ENCODE measurements at regions not wholly inside any gene's neighbourhood (a gene's known extent, or its start where the extent isn't known, plus 50 kb on each side); places are given as distances from the start of the nearest gene placed in this dataset.

GRCh38 chr16:47852991-47853390 is 302.8 kb downstream of the ABCC12 start:
- H3K27me3 ChIP-seq (ENCODE audit: control insufficient read depth in 2 of 2, insufficient read depth in 2 of 2, low read length in 2 of 2) = peaks cover 0 to 7% of the 10 kb centered on the region in 2 experiments; a peak in 1 of 5 replicates
- no peak for ATAC-seq
- POLR2A ChIA-PET = interaction anchor here (0.7 to 1.1 kb wide), 3 partner anchors 17 to 165 kb away, joined by 3 to 4 read pairs (median 4); no protein-coding TSS in a partner anchor
- CTCF ChIA-PET (ENCODE audit: low intra/inter-chr PET ratio) = no interaction called here
- intact Hi-C loops (cut with micrococcal nuclease) (no loop called here), in situ Hi-C loops (cut with MboI) (no loop called here)
- 4% methylated on average over 6 of the region's 6 CpGs for WGBS (ENCODE audit: insufficient coverage, low coverage, missing lambda C conversion rate)
- no peak overlapping the region for H3K27ac ChIP-seq (ENCODE audit: extremely low read depth, low read depth, low read length)
- no TSS peak for BruUV-seq (replicated peaks)
- no peaks in the 10 kb centered on the region for H3K9me3 ChIP-seq (replicated peaks; ENCODE audit: control insufficient read depth, insufficient read depth, low read depth, low read length)
- H3K4me1 ChIP-seq (replicated peaks in 1 of 2; ENCODE audit: control insufficient read depth in 2 of 2, insufficient read depth in 2 of 2, low read length in 2 of 2) = no peaks in the 10 kb centered on the region
- FAIRE-seq = no peak
- no peak for DNase-seq (ENCODE audit: extremely low read depth in 1 of 4, low spot score in 3 of 4)
- H3K4me2 ChIP-seq (ENCODE audit: insufficient read depth, low read length) = no peak overlapping the region
- H3K36me3 ChIP-seq (ENCODE audit: control insufficient read depth, insufficient read depth, low read length) = no peaks in the 10 kb centered on the region
- H3K9me1 ChIP-seq (ENCODE audit: control insufficient read depth, insufficient read depth, low read length) = no peaks in the 10 kb centered on the region
- H3K4me3 ChIP-seq = no peak overlapping the region
- TF ChIP-seq SOX6 (IDR thresholded peaks at IDR 0.05) = no peak
- TF ChIP-seq NR3C1 (CRISPR knock-in tag; IDR thresholded peaks at IDR 0.05) = no peak
- TF ChIP-seq TOE1 (IDR thresholded peaks at IDR 0.05; ENCODE audit: borderline replicate concordance) = no peak
- no peak for TF ChIP-seq TOE1 (CRISPR knock-in tag; IDR thresholded peaks at IDR 0.05; ENCODE audit: borderline replicate concordance, low read depth)
- no peak overlapping the region for H2AFZ ChIP-seq (ENCODE audit: low read depth, low read length)
- no peaks in the 10 kb centered on the region; the same call in 1 of the 2 replicates for H4K20me1 ChIP-seq (replicated peaks; ENCODE audit: control insufficient read depth, insufficient read depth, low read length)
- H3K9ac ChIP-seq (ENCODE audit: insufficient read depth in 1 of 2, low read depth in 2 of 2, low read length in 2 of 2) = no peak overlapping the region
- H3K79me2 ChIP-seq (ENCODE audit: control insufficient read depth, insufficient read depth, low read length) = no peaks in the 10 kb centered on the region

GRCh38 chr16:47851146-47851545 is 304.6 kb downstream of the ABCC12 start:
- Histone ChIP-seq H3K79me2 (ENCODE audit: control insufficient read depth, insufficient read depth, low read length) (no peaks in the 10 kb centered on the region), H3K9ac (ENCODE audit: insufficient read depth in 1 of 2, low read depth in 2 of 2, low read length in 2 of 2) (no peak overlapping the region), H3K27ac (ENCODE audit: extremely low read depth, low read depth, low read length) (no peak overlapping the region), H3K4me2 (ENCODE audit: insufficient read depth, low read length) (no peak overlapping the region), H2AFZ (ENCODE audit: low read depth, low read length) (no peak overlapping the region), H3K4me3 (no peak overlapping the region), H3K27me3 (ENCODE audit: control insufficient read depth in 2 of 2, insufficient read depth in 2 of 2, low read length in 2 of 2) (peaks cover 0 to 7% of the 10 kb centered on the region in 2 experiments; a peak in 1 of 5 replicates), H3K4me1 (replicated peaks in 1 of 2; ENCODE audit: control insufficient read depth in 2 of 2, insufficient read depth in 2 of 2, low read length in 2 of 2) (no peaks in the 10 kb centered on the region), H3K36me3 (ENCODE audit: control insufficient read depth, insufficient read depth, low read length) (no peaks in the 10 kb centered on the region), H4K20me1 (replicated peaks; ENCODE audit: control insufficient read depth, insufficient read depth, low read length) (no peaks in the 10 kb centered on the region; the same call in 1 of the 2 replicates), H3K9me1 (ENCODE audit: control insufficient read depth, insufficient read depth, low read length) (no peaks in the 10 kb centered on the region), H3K9me3 (replicated peaks; ENCODE audit: control insufficient read depth, insufficient read depth, low read depth, low read length) (no peaks in the 10 kb centered on the region)
- POLR2A ChIA-PET = interaction anchor here (0.7 to 0.9 kb wide), 3 partner anchors 11 to 710 kb away, joined by 3 to 4 read pairs (median 3); no protein-coding TSS in a partner anchor
- FAIRE-seq (no peak), ATAC-seq (no peak), DNase-seq (ENCODE audit: extremely low read depth in 1 of 4, low spot score in 3 of 4) (no peak)
- CTCF ChIA-PET (ENCODE audit: low intra/inter-chr PET ratio) = no interaction called here
- no peak for TF ChIP-seq TCF3 (CRISPR knock-in tag; IDR thresholded peaks at IDR 0.05)
- TF ChIP-seq RFX1 (IDR thresholded peaks at IDR 0.05) = peak; percentile 38; the same call in 1 of the 2 replicates
- 3% methylated on average over 7 of the region's 8 CpGs for WGBS (ENCODE audit: insufficient coverage, low coverage, missing lambda C conversion rate)
- BruUV-seq (replicated peaks) = no TSS peak
- intact Hi-C loops (cut with micrococcal nuclease) (no loop called here), in situ Hi-C loops (cut with MboI) (no loop called here)
